IPS-18a (cell line): ENCODE measurements at regions not wholly inside any gene's neighbourhood (a gene's known extent, or its start where the extent isn't known, plus 50 kb on each side); places are given as distances from the start of the nearest gene placed in this dataset.

Experiments
- H3K27ac ChIP-seq: one replicate; pipeline ENCODE4 v1.5.1; 2013; ENCODE audit warnings: low read length
- H3K27me3 ChIP-seq: one replicate; pipeline ENCODE4 v1.6.1; 2013; ENCODE audit warnings: mild to moderate bottlenecking, low read length; ENCODE audit not compliant: control insufficient read depth, insufficient read depth
- H3K36me3 ChIP-seq: one replicate; pipeline ENCODE4 v1.6.1; 2013; ENCODE audit warnings: low read depth, low read length; ENCODE audit not compliant: control insufficient read depth
- H3K4me1 ChIP-seq: one replicate; pipeline ENCODE4 v1.6.1; 2013; ENCODE audit warnings: low read depth, low read length; ENCODE audit not compliant: control insufficient read depth
- H3K4me3 ChIP-seq: one replicate; pipeline ENCODE4 v1.5.1; 2013; ENCODE audit warnings: low read length
- H3K9ac ChIP-seq: one replicate; pipeline ENCODE4 v1.6.1; 2013; ENCODE audit warnings: mild to moderate bottlenecking, low read length, moderate library complexity
- H3K9me3 ChIP-seq: one replicate; pipeline ENCODE4 v1.6.1; 2013; ENCODE audit warnings: low read depth, low read length; ENCODE audit not compliant: control insufficient read depth

GRCh38 chr1:8136766-8137165, 110.7 kb upstream of the ERRFI1 start:
- H3K9me3 ChIP-seq, result no peaks in the 10 kb centered on the region
- H3K27ac ChIP-seq, result no peak overlapping the region
- no peak overlapping the region for H3K4me3 ChIP-seq
- no peaks in the 10 kb centered on the region for H3K36me3 ChIP-seq
- no peak overlapping the region for H3K9ac ChIP-seq
- H3K4me1 ChIP-seq, result no peaks in the 10 kb centered on the region
- H3K27me3 ChIP-seq, result no peaks in the 10 kb centered on the region

GRCh38 chr1:8135250-8135649, 109.1 kb upstream of the ERRFI1 start:
- H3K27me3 ChIP-seq, result no peaks in the 10 kb centered on the region
- H3K4me1 ChIP-seq, result no peaks in the 10 kb centered on the region
- H3K36me3 ChIP-seq, result no peaks in the 10 kb centered on the region
- no peak overlapping the region for H3K4me3 ChIP-seq
- H3K9ac ChIP-seq, result no peak overlapping the region
- H3K9me3 ChIP-seq, result no peaks in the 10 kb centered on the region
- H3K27ac ChIP-seq, result no peak overlapping the region

- no peaks in the 10 kb centered on the region for H3K4me1 ChIP-seq
- H3K36me3 ChIP-seq, result no peaks in the 10 kb centered on the region
- no peak overlapping the region for H3K9ac ChIP-seq
- no peaks in the 10 kb centered on the region for H3K27me3 ChIP-seq
- no peaks in the 10 kb centered on the region for H3K9me3 ChIP-seq
- H3K27ac ChIP-seq, result no peak overlapping the region
- H3K4me3 ChIP-seq, result no peak overlapping the region
Measured at GRCh38 chr1:8134546-8135235, 108.6 kb upstream of the ERRFI1 start.

GRCh38 chr1:8133657-8134430, 107.7 kb upstream of the ERRFI1 start:
- Histone ChIP-seq H3K27ac (no peak overlapping the region), H3K9me3 (no peaks in the 10 kb centered on the region), H3K4me3 (no peak overlapping the region), H3K4me1 (no peaks in the 10 kb centered on the region), H3K27me3 (no peaks in the 10 kb centered on the region), H3K36me3 (no peaks in the 10 kb centered on the region), H3K9ac (no peak overlapping the region)

- no peaks in the 10 kb centered on the region for H3K9me3 ChIP-seq
- no peak overlapping the region for H3K4me3 ChIP-seq
- H3K27ac ChIP-seq, result no peak overlapping the region
- no peaks in the 10 kb centered on the region for H3K4me1 ChIP-seq
- no peaks in the 10 kb centered on the region for H3K27me3 ChIP-seq
- H3K9ac ChIP-seq, result no peak overlapping the region
- no peaks in the 10 kb centered on the region for H3K36me3 ChIP-seq
Measured at GRCh38 chr1:8133190-8133589, 107.1 kb upstream of the ERRFI1 start.

GRCh38 chr1:8127171-8127641, 101.1 kb upstream of the ERRFI1 start:
- Histone ChIP-seq H3K36me3 (no peaks in the 10 kb centered on the region), H3K4me3 (no peak overlapping the region), H3K4me1 (no peaks in the 10 kb centered on the region), H3K9ac (no peak overlapping the region), H3K9me3 (no peaks in the 10 kb centered on the region), H3K27me3 (no peaks in the 10 kb centered on the region), H3K27ac (no peak overlapping the region)

GRCh38 chr1:8122477-8123407, 96.6 kb upstream of the ERRFI1 start:
- H3K36me3 ChIP-seq, result no peaks in the 10 kb centered on the region
- no peak overlapping the region for H3K27ac ChIP-seq
- no peak overlapping the region for H3K4me3 ChIP-seq
- peaks cover 6% of the 10 kb centered on the region for H3K4me1 ChIP-seq
- H3K9me3 ChIP-seq, result no peaks in the 10 kb centered on the region
- no peaks in the 10 kb centered on the region for H3K27me3 ChIP-seq
- H3K9ac ChIP-seq, result no peak overlapping the region

- no peaks in the 10 kb centered on the region for H3K27me3 ChIP-seq
- H3K4me3 ChIP-seq, result no peak overlapping the region
- H3K9me3 ChIP-seq, result no peaks in the 10 kb centered on the region
- no peak overlapping the region for H3K27ac ChIP-seq
- peaks cover 6% of the 10 kb centered on the region for H3K4me1 ChIP-seq
- H3K36me3 ChIP-seq, result no peaks in the 10 kb centered on the region
- H3K9ac ChIP-seq, result no peak overlapping the region
Measured at GRCh38 chr1:8122160-8122476, 96.0 kb upstream of the ERRFI1 start.

- Histone ChIP-seq H3K4me3 (no peak overlapping the region), H3K9me3 (no peaks in the 10 kb centered on the region), H3K4me1 (peaks cover 6% of the 10 kb centered on the region), H3K36me3 (no peaks in the 10 kb centered on the region), H3K27ac (no peak overlapping the region), H3K27me3 (no peaks in the 10 kb centered on the region), H3K9ac (no peak overlapping the region)
Measured at GRCh38 chr1:8121261-8122159, 95.4 kb upstream of the ERRFI1 start.

GRCh38 chr1:8120693-8121260, 94.7 kb upstream of the ERRFI1 start:
- Histone ChIP-seq H3K4me3 (no peak overlapping the region), H3K9ac (no peak overlapping the region), H3K27me3 (no peaks in the 10 kb centered on the region), H3K36me3 (no peaks in the 10 kb centered on the region), H3K4me1 (peaks cover 6% of the 10 kb centered on the region), H3K27ac (no peak overlapping the region), H3K9me3 (no peaks in the 10 kb centered on the region)
